SK-N-SH treated with all-trans-retinoic acid at 6 μM for 48 hours (cell line): ENCODE measurements at regions not wholly inside any gene's neighbourhood (a gene's known extent, or its start where the extent isn't known, plus 50 kb on each side); places are given as distances from the start of the nearest gene placed in this dataset.

Experiments
- ATAC-seq: fragments of 200-7000 bp; cut with Tn5 transposase; 3 replicates; pipeline ENCODE4 v1.9.1; 2020; ENCODE audit warnings: mild to moderate bottlenecking, moderate library complexity
- ARNTL ChIP-seq: fragments of 450-650 bp; formaldehyde crosslinking; IDR thresholded peaks from 2 replicates; pipeline ENCODE4 v1.5.0; 2020; ENCODE audit warnings: low read depth, mild to moderate bottlenecking, moderate library complexity, borderline replicate concordance
- BACH2 ChIP-seq: fragments of 250-450 bp; sonication (Bioruptor Pico); IDR thresholded peaks from 2 replicates; pipeline ENCODE4 v1.9.0; 2021; ENCODE audit warnings: mild to moderate bottlenecking, borderline replicate concordance
- CREB5 ChIP-seq: fragments of 250-450 bp; sonication (Bioruptor Pico); IDR thresholded peaks from 2 replicates; pipeline ENCODE4 v1.5.1; 2020; ENCODE audit warnings: low read depth, mild to moderate bottlenecking, moderate library complexity
- CSDC2 ChIP-seq: fragments of 250-450 bp; sonication (Bioruptor Pico); IDR thresholded peaks from 2 replicates; pipeline ENCODE4 v1.5.0; 2020; ENCODE audit warnings: mild to moderate bottlenecking, moderate library complexity
- CSRNP3 ChIP-seq: fragments of 250-450 bp; sonication (Bioruptor Pico); IDR thresholded peaks from 2 replicates; pipeline ENCODE4 v1.5.1; 2021; ENCODE audit warnings: mild to moderate bottlenecking, moderate library complexity
- ESRRG ChIP-seq: fragments of 250-450 bp; sonication (Bioruptor Pico); IDR thresholded peaks from 2 replicates; pipeline ENCODE4 v1.6.1; 2021; ENCODE audit warnings: mild to moderate bottlenecking
- GLIS3 ChIP-seq: fragments of 250-450 bp; sonication (Bioruptor Pico); IDR thresholded peaks from 2 replicates; pipeline ENCODE4 v1.5.0; 2020; ENCODE audit warnings: mild to moderate bottlenecking, moderate library complexity
- ISL1 ChIP-seq: fragments of 250-450 bp; sonication (Bioruptor Pico); IDR thresholded peaks from 2 replicates; pipeline ENCODE4 v2.1.2; 2022; ENCODE audit warnings: mild to moderate bottlenecking, moderate library complexity
- OSR1 ChIP-seq: fragments of 250-450 bp; sonication (Bioruptor Pico); IDR thresholded peaks from 2 replicates; pipeline ENCODE4 v1.8.0; 2022; ENCODE audit warnings: moderate library complexity, mild to moderate bottlenecking, inconsistent platforms
- PPARA ChIP-seq: fragments of 250-450 bp; sonication (Bioruptor Pico); IDR thresholded peaks from 2 replicates; pipeline ENCODE4 v1.5.0; 2020; ENCODE audit warnings: mild to moderate bottlenecking, borderline replicate concordance
- RARB ChIP-seq: fragments of 250-450 bp; sonication (Bioruptor Pico); IDR thresholded peaks from 2 replicates; pipeline ENCODE4 v1.8.0; 2021; ENCODE audit warnings: mild to moderate bottlenecking, moderate library complexity
- SNAI2 ChIP-seq: fragments of 250-450 bp; sonication (Bioruptor Pico); IDR thresholded peaks from 2 replicates; pipeline ENCODE4 v1.5.0; 2020; ENCODE audit warnings: mild to moderate bottlenecking, moderate library complexity
- TCF4 ChIP-seq: fragments of 250-450 bp; sonication (Bioruptor Pico); IDR thresholded peaks from 2 replicates; pipeline ENCODE4 v1.8.0; 2021; ENCODE audit warnings: mild to moderate bottlenecking, moderate library complexity, borderline replicate concordance
- TOX ChIP-seq: fragments of 250-450 bp; sonication (Bioruptor Pico); IDR thresholded peaks from 2 replicates; pipeline ENCODE4 v1.8.0; 2021; ENCODE audit warnings: mild to moderate bottlenecking, moderate library complexity, borderline replicate concordance
- ZC3H10 ChIP-seq: fragments of 250-450 bp; sonication (Bioruptor Pico); IDR thresholded peaks from 2 replicates; pipeline ENCODE4 v1.5.1; 2021; ENCODE audit warnings: mild to moderate bottlenecking, moderate library complexity
- ZFP3 ChIP-seq: fragments of 250-450 bp; sonication (Bioruptor Pico); IDR thresholded peaks from 2 replicates; pipeline ENCODE4 v1.5.0; 2020; ENCODE audit warnings: mild to moderate bottlenecking, moderate library complexity
- ZFP30 ChIP-seq: fragments of 450-650 bp; formaldehyde crosslinking; IDR thresholded peaks from 2 replicates; pipeline ENCODE4 v1.5.0; 2022; ENCODE audit warnings: mild to moderate bottlenecking, moderate library complexity
- ZNF565 ChIP-seq: fragments of 450-650 bp; formaldehyde crosslinking; conservative IDR thresholded peaks from 2 replicates; pipeline ENCODE4 v1.5.0; 2020; ENCODE audit warnings: low read depth, mild to moderate bottlenecking, moderate library complexity
- ZNF70 ChIP-seq: fragments of 450-650 bp; formaldehyde crosslinking; IDR thresholded peaks from 2 replicates; pipeline ENCODE4 v1.5.0; 2020; ENCODE audit warnings: mild to moderate bottlenecking, moderate library complexity
- ZNF8 ChIP-seq: fragments of 450-650 bp; formaldehyde crosslinking; IDR thresholded peaks from 2 replicates; pipeline ENCODE4 v1.5.0; 2020; ENCODE audit warnings: mild to moderate bottlenecking, moderate library complexity
- TF ChIP-seq, protein P1 (sequence below): fragments of 250-450 bp; sonication (Bioruptor Pico); IDR thresholded peaks from 2 replicates; pipeline ENCODE4 v1.8.0; 2021; ENCODE audit warnings: low read depth, mild to moderate bottlenecking, moderate library complexity, borderline replicate concordance
- TF ChIP-seq, protein P2 (sequence below): fragments of 250-450 bp; sonication (Bioruptor Pico); IDR thresholded peaks from 2 replicates; pipeline ENCODE4 v1.5.0; 2020; ENCODE audit warnings: mild to moderate bottlenecking, moderate library complexity
- TF ChIP-seq, protein P3 (sequence below): fragments of 250-450 bp; sonication (Bioruptor Pico); IDR thresholded peaks from 2 replicates; pipeline ENCODE4 v1.8.0; 2020; ENCODE audit warnings: mild to moderate bottlenecking, moderate library complexity, borderline replicate concordance

DNA sequence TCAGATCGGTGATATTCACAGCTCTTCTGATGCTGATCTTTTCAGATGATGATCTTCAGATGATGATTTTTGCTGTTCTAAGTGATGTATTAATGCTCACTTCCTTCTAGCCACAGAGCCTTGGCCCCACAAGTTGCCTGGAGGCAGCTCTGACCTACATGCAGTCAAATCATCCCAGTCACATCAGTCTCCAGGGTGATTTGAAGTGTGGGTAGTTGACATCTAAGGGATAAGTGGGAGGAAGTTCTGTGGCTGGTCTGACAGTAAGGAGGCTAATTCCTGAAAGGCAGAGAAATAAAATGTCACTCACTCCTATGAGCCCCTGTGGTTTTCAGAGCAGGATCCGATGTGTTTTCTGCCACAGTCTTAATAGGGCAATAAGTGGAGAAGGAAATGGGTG, 79.8 kb upstream of the RPL34 start:
- no peak for ATAC-seq
- TF ChIP-seq CREB5 (CRISPR knock-in tag) (no peak), BACH2 (no peak), CSDC2 (CRISPR knock-in tag) (no peak), RARB (no peak), GLIS3 (CRISPR knock-in tag) (no peak), ZFP30 (no peak), CSRNP3 (no peak), PPARA (CRISPR knock-in tag) (no peak), ZFP3 (CRISPR knock-in tag) (no peak), ISL1 (CRISPR knock-in tag) (no peak), ESRRG (no peak), TCF4 (CRISPR knock-in tag) (no peak)
- TF ChIP-seq, protein P1, sequence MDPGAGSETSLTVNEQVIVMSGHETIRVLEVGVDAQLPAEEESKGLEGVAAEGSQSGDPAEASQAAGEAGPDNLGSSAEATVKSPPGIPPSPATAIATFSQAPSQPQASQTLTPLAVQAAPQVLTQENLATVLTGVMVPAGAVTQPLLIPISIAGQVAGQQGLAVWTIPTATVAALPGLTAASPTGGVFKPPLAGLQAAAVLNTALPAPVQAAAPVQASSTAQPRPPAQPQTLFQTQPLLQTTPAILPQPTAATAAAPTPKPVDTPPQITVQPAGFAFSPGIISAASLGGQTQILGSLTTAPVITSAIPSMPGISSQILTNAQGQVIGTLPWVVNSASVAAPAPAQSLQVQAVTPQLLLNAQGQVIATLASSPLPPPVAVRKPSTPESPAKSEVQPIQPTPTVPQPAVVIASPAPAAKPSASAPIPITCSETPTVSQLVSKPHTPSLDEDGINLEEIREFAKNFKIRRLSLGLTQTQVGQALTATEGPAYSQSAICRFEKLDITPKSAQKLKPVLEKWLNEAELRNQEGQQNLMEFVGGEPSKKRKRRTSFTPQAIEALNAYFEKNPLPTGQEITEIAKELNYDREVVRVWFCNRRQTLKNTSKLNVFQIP: no peak
- TF ChIP-seq, all 23 proteins: peak for 0

- TF ChIP-seq CSRNP3 (no peak), ZNF8 (CRISPR knock-in tag) (no peak), ESRRG (no peak), ISL1 (CRISPR knock-in tag) (no peak), GLIS3 (CRISPR knock-in tag) (no peak), OSR1 (no peak), SNAI2 (CRISPR knock-in tag) (no peak)
- TF ChIP-seq, protein P2, sequence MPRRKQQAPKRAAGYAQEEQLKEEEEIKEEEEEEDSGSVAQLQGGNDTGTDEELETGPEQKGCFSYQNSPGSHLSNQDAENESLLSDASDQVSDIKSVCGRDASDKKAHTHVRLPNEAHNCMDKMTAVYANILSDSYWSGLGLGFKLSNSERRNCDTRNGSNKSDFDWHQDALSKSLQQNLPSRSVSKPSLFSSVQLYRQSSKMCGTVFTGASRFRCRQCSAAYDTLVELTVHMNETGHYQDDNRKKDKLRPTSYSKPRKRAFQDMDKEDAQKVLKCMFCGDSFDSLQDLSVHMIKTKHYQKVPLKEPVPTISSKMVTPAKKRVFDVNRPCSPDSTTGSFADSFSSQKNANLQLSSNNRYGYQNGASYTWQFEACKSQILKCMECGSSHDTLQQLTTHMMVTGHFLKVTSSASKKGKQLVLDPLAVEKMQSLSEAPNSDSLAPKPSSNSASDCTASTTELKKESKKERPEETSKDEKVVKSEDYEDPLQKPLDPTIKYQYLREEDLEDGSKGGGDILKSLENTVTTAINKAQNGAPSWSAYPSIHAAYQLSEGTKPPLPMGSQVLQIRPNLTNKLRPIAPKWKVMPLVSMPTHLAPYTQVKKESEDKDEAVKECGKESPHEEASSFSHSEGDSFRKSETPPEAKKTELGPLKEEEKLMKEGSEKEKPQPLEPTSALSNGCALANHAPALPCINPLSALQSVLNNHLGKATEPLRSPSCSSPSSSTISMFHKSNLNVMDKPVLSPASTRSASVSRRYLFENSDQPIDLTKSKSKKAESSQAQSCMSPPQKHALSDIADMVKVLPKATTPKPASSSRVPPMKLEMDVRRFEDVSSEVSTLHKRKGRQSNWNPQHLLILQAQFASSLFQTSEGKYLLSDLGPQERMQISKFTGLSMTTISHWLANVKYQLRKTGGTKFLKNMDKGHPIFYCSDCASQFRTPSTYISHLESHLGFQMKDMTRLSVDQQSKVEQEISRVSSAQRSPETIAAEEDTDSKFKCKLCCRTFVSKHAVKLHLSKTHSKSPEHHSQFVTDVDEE (CRISPR knock-in tag): no peak
- no peak for ATAC-seq
Observed at GRCh38 chr4:108536577-108536976, 83.8 kb upstream of the RPL34 start.

DNA sequence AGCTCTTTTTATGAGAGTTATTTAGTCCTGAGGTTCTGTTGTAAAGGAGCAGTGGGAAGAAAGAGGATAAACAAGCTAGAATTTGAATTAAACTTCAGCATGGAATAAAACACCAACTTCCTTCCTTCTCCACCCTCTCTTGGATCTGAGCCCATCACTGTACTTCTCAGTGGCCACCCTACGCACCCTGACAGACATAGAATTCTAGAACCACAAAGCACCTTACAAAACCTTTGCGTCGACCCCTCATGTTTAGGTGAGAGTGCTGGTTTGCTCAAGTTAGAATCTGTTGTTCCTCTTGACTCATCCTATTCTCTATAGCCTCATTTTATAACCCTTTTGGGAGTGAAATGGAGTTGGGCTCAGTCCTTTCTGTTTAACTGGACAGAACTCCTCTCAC, 84.6 kb upstream of the RPL34 start:
- no peak for ATAC-seq
- no peak for TF ChIP-seq TCF4 (CRISPR knock-in tag)
- no peak for TF ChIP-seq ZNF565
- no peak for TF ChIP-seq RARB
- TF ChIP-seq ZFP3 (CRISPR knock-in tag): no peak
- no peak for TF ChIP-seq OSR1
- no peak for TF ChIP-seq CSDC2 (CRISPR knock-in tag)
- no peak for TF ChIP-seq ESRRG
- TF ChIP-seq ZNF70 (CRISPR knock-in tag): no peak
- no peak for TF ChIP-seq ARNTL (CRISPR knock-in tag)
- TF ChIP-seq SNAI2 (CRISPR knock-in tag): no peak
- TF ChIP-seq TOX (CRISPR knock-in tag): no peak
- TF ChIP-seq, protein P1: no peak
- TF ChIP-seq, protein P3, sequence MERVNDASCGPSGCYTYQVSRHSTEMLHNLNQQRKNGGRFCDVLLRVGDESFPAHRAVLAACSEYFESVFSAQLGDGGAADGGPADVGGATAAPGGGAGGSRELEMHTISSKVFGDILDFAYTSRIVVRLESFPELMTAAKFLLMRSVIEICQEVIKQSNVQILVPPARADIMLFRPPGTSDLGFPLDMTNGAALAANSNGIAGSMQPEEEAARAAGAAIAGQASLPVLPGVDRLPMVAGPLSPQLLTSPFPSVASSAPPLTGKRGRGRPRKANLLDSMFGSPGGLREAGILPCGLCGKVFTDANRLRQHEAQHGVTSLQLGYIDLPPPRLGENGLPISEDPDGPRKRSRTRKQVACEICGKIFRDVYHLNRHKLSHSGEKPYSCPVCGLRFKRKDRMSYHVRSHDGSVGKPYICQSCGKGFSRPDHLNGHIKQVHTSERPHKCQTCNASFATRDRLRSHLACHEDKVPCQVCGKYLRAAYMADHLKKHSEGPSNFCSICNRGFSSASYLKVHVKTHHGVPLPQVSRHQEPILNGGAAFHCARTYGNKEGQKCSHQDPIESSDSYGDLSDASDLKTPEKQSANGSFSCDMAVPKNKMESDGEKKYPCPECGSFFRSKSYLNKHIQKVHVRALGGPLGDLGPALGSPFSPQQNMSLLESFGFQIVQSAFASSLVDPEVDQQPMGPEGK (CRISPR knock-in tag): no peak
- TF ChIP-seq PPARA (CRISPR knock-in tag): no peak
- no peak for TF ChIP-seq ZC3H10 (CRISPR knock-in tag)
- TF ChIP-seq GLIS3 (CRISPR knock-in tag): no peak
- no peak for TF ChIP-seq CREB5 (CRISPR knock-in tag)
- TF ChIP-seq BACH2: no peak
